Neural progenitor cell (in vitro differentiated cells): ENCODE measurements at regions not wholly inside any gene's neighbourhood (a gene's known extent, or its start where the extent isn't known, plus 50 kb on each side); places are given as distances from the start of the nearest gene placed in this dataset.

Experiments used
- EZH2 ChIP-seq: fragments of 200-600 bp; sonication (generic); IDR thresholded peaks from 2 replicates; pipeline ENCODE4 v1.6.1; 2017; ENCODE audit warnings: antibody characterized with exemption, mild to moderate bottlenecking, moderate library complexity
- TF ChIP-seq, protein P1 (sequence below): fragments of 200-600 bp; sonication (generic); IDR thresholded peaks from 2 replicates; pipeline ENCODE4 v1.5.1; 2017; ENCODE audit warnings: antibody characterized with exemption, mild to moderate bottlenecking

DNA sequence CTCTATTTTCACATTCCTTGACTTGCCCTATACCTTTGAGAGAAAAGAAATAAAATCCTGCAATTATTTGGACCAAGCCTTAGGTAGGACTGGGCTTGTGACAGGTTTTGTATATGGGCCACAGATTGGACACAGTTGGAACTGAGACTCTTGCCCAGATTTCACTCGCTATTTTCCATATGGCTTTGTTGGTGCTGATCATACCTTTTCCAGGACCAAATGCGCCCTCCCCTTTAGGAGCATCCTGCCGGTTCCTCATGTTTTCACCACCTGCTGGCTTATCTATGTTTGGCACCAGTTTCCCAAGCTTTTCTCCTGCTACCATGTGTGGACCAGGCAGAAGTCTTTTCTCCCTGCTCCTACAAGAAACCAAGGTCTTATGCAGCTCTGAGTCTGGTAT lies 494.9 kb downstream of the EPHA4 start:
- TF ChIP-seq EZH2 = no peak
- TF ChIP-seq, protein P1, sequence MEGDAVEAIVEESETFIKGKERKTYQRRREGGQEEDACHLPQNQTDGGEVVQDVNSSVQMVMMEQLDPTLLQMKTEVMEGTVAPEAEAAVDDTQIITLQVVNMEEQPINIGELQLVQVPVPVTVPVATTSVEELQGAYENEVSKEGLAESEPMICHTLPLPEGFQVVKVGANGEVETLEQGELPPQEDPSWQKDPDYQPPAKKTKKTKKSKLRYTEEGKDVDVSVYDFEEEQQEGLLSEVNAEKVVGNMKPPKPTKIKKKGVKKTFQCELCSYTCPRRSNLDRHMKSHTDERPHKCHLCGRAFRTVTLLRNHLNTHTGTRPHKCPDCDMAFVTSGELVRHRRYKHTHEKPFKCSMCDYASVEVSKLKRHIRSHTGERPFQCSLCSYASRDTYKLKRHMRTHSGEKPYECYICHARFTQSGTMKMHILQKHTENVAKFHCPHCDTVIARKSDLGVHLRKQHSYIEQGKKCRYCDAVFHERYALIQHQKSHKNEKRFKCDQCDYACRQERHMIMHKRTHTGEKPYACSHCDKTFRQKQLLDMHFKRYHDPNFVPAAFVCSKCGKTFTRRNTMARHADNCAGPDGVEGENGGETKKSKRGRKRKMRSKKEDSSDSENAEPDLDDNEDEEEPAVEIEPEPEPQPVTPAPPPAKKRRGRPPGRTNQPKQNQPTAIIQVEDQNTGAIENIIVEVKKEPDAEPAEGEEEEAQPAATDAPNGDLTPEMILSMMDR = no peak
